CD4-positive, alpha-beta T cell treated with Interleukin-4 for 4 hours (primary cell): ENCODE measurements at regions not wholly inside any gene's neighbourhood (a gene's known extent, or its start where the extent isn't known, plus 50 kb on each side); places are given as distances from the start of the nearest gene placed in this dataset.

ENCODE experiments used
- DNase-seq: peaks from one replicate; pipeline ENCODE4 v3.0.0-alpha.2; 2020

- DNase-seq: no peak
These were observed 98.1 kb upstream of the MAP1LC3B2 start for GRCh38 chr12:116461060-116461459.

- no peak for DNase-seq
These were observed 95.8 kb upstream of the MAP1LC3B2 start for GRCh38 chr12:116463366-116463765.

GRCh38 chr12:116465407-116465806, 93.8 kb upstream of the MAP1LC3B2 start:
- DNase-seq: no peak

GRCh38 chr12:116465856-116466255, 93.3 kb upstream of the MAP1LC3B2 start:
- no peak for DNase-seq

GRCh38 chr12:116466536-116466935, 92.6 kb upstream of the MAP1LC3B2 start:
- DNase-seq: no peak

GRCh38 chr12:116469344-116469743, 89.8 kb upstream of the MAP1LC3B2 start:
- no peak for DNase-seq

- DNase-seq: no peak
These were observed 87.6 kb upstream of the MAP1LC3B2 start for GRCh38 chr12:116471544-116471943.

GRCh38 chr12:116472193-116472592, 87.0 kb upstream of the MAP1LC3B2 start:
- no peak for DNase-seq

GRCh38 chr12:116473416-116473815, 85.8 kb upstream of the MAP1LC3B2 start:
- no peak for DNase-seq

- DNase-seq: no peak
These were observed 84.8 kb upstream of the MAP1LC3B2 start for GRCh38 chr12:116474331-116474730.

- no peak for DNase-seq
These were observed 84.3 kb upstream of the MAP1LC3B2 start for GRCh38 chr12:116474899-116475298.

- no peak for DNase-seq
These were observed 82.9 kb upstream of the MAP1LC3B2 start for GRCh38 chr12:116476227-116476822.

- no peak for DNase-seq
These were observed 80.9 kb upstream of the MAP1LC3B2 start for GRCh38 chr12:116478243-116478773.

GRCh38 chr12:116480210-116480810, 78.9 kb upstream of the MAP1LC3B2 start:
- DNase-seq: no peak

- DNase-seq: no peak
These were observed 77.5 kb upstream of the MAP1LC3B2 start for GRCh38 chr12:116481726-116482125.

- DNase-seq: no peak
These were observed 77.0 kb upstream of the MAP1LC3B2 start for GRCh38 chr12:116482179-116482578.

GRCh38 chr12:116482859-116483258, 76.3 kb upstream of the MAP1LC3B2 start:
- no peak for DNase-seq

GRCh38 chr12:116483959-116484750, 75.0 kb upstream of the MAP1LC3B2 start:
- DNase-seq: no peak

- DNase-seq: no peak
These were observed 74.4 kb upstream of the MAP1LC3B2 start for GRCh38 chr12:116484807-116485206.

GRCh38 chr12:116489116-116489515, 70.1 kb upstream of the MAP1LC3B2 start:
- DNase-seq: no peak

GRCh38 chr12:116490471-116490870, 68.7 kb upstream of the MAP1LC3B2 start:
- DNase-seq: no peak

GRCh38 chr12:116492703-116493324, 66.4 kb upstream of the MAP1LC3B2 start:
- no peak for DNase-seq

GRCh38 chr12:116495260-116495659, 63.9 kb upstream of the MAP1LC3B2 start:
- no peak for DNase-seq
